Mesothelial cell of epicardium (in vitro differentiated cells): ENCODE measurements at regions not wholly inside any gene's neighbourhood (a gene's known extent, or its start where the extent isn't known, plus 50 kb on each side); places are given as distances from the start of the nearest gene placed in this dataset.

ENCODE experiments used
- DNase-seq, 2 experiments: peaks; one replicate each; pipeline ENCODE4 v3.0.0; 2021; ENCODE audit warnings: low spot score in 2 of 2; ENCODE audit not compliant: unreplicated experiment in 2 of 2
- H3K27ac Mint-ChIP-seq: 2 replicates; pipeline ENCODE4 v1.8.0; 2021; ENCODE audit warnings: mixed read lengths
- H3K27me3 Mint-ChIP-seq: 2 replicates; pipeline ENCODE4 v1.8.0; 2021; ENCODE audit warnings: low read depth, mixed read lengths
- H3K36me3 Mint-ChIP-seq: 2 replicates; pipeline ENCODE4 v1.8.0; 2021; ENCODE audit warnings: mixed read lengths
- H3K4me1 Mint-ChIP-seq: 2 replicates; pipeline ENCODE4 v1.8.0; 2021; ENCODE audit warnings: mixed read lengths
- H3K4me3 Mint-ChIP-seq: 2 replicates; pipeline ENCODE4 v1.8.0; 2021; ENCODE audit warnings: mild to moderate bottlenecking, moderate library complexity, mixed read lengths
- H3K9me3 Mint-ChIP-seq: 2 replicates; pipeline ENCODE4 v1.8.0; 2021; ENCODE audit warnings: mixed read lengths
- CTCF ChIP-seq: fragments of 200-600 bp; sonication (generic); IDR thresholded peaks from one replicate; pipeline ENCODE4 v1.5.0; 2021; ENCODE audit warnings: antibody characterized with exemption; ENCODE audit not compliant: unreplicated experiment

GRCh38 chr7:67466109-67466508 is 469.5 kb downstream of the TYW1 start:
- Mint-ChIP-seq H3K27ac (no peak overlapping the region), H3K36me3 (peaks cover 12% of the 10 kb centered on the region), H3K4me3 (no peak overlapping the region), H3K4me1 (peaks cover 44% of the 10 kb centered on the region), H3K27me3 (no peaks in the 10 kb centered on the region), H3K9me3 (peaks cover 11% of the 10 kb centered on the region)
- DNase-seq = no peak
- no peak for TF ChIP-seq CTCF

- DNase-seq = no peak
- peaks cover 12% of the 10 kb centered on the region for H3K36me3 Mint-ChIP-seq
- peaks cover 14% of the 10 kb centered on the region for H3K4me1 Mint-ChIP-seq
- H3K27ac Mint-ChIP-seq = peak overlapping the region; percentile 92
- H3K4me3 Mint-ChIP-seq = no peak overlapping the region
- H3K9me3 Mint-ChIP-seq = peaks cover 17% of the 10 kb centered on the region
- TF ChIP-seq CTCF = no peak
- H3K27me3 Mint-ChIP-seq = no peaks in the 10 kb centered on the region
Observed at GRCh38 chr7:67470256-67470751, 473.7 kb downstream of the TYW1 start.

GRCh38 chr7:67475293-67475692 is 478.7 kb downstream of the TYW1 start:
- no peak overlapping the region for H3K4me3 Mint-ChIP-seq
- peaks cover 14% of the 10 kb centered on the region for H3K4me1 Mint-ChIP-seq
- H3K27me3 Mint-ChIP-seq = no peaks in the 10 kb centered on the region
- H3K9me3 Mint-ChIP-seq = peaks cover 7% of the 10 kb centered on the region
- TF ChIP-seq CTCF = no peak
- no peak overlapping the region for H3K27ac Mint-ChIP-seq
- no peaks in the 10 kb centered on the region for H3K36me3 Mint-ChIP-seq
- DNase-seq = no peak

- TF ChIP-seq CTCF = no peak
- H3K9me3 Mint-ChIP-seq = peaks cover 7% of the 10 kb centered on the region
- no peak overlapping the region for H3K4me3 Mint-ChIP-seq
- H3K4me1 Mint-ChIP-seq = peaks cover 9% of the 10 kb centered on the region
- H3K27me3 Mint-ChIP-seq = peaks cover 2% of the 10 kb centered on the region
- H3K27ac Mint-ChIP-seq = no peak overlapping the region
- no peak for DNase-seq
- H3K36me3 Mint-ChIP-seq = no peaks in the 10 kb centered on the region
Observed at GRCh38 chr7:67478066-67478465, 481.4 kb downstream of the TYW1 start.

- Mint-ChIP-seq H3K36me3 (no peaks in the 10 kb centered on the region), H3K9me3 (no peaks in the 10 kb centered on the region), H3K27ac (peak overlapping the region; percentile 39), H3K4me3 (peak overlapping the region; percentile 63), H3K4me1 (peaks cover 14% of the 10 kb centered on the region), H3K27me3 (peaks cover 11% of the 10 kb centered on the region)
- DNase-seq = peak; percentile 49 to 66
- TF ChIP-seq CTCF = peak; percentile 71
Observed at GRCh38 chr7:67484244-67484751, 487.7 kb downstream of the TYW1 start.

- Mint-ChIP-seq H3K27ac (no peak overlapping the region), H3K9me3 (peaks cover 7% of the 10 kb centered on the region), H3K27me3 (peaks cover 22% of the 10 kb centered on the region), H3K36me3 (no peaks in the 10 kb centered on the region), H3K4me3 (no peak overlapping the region), H3K4me1 (peaks cover 14% of the 10 kb centered on the region)
- no peak for DNase-seq
- no peak for TF ChIP-seq CTCF
Observed at GRCh38 chr7:67486401-67486800, 489.8 kb downstream of the TYW1 start.
